Body of pancreas (tissue), 4 donors: ENCODE measurements at regions not wholly inside any gene's neighbourhood (a gene's known extent, or its start where the extent isn't known, plus 50 kb on each side); places are given as distances from the start of the nearest gene placed in this dataset.

ENCODE experiments used
- POLR2A ChIP-seq, 3 donors: fragments of 450-650 bp; IDR thresholded peaks; one replicate each; pipeline ENCODE4 v1.6.1; 2016; ENCODE audit warnings: antibody characterized with exemption in 3 of 3, mild to moderate bottlenecking in 2 of 3
- TF ChIP-seq, protein P1 (sequence below), 7 experiments: fragments of 450-650 bp in 4 of 7; fragments of 200-600 bp in 3 of 7; sonication (generic) in 3 of 7; IDR thresholded peaks; one replicate each; pipeline ENCODE4 v1.5.1; 2016 to 2019; ENCODE audit warnings: antibody characterized with exemption in 7 of 7

DNA sequence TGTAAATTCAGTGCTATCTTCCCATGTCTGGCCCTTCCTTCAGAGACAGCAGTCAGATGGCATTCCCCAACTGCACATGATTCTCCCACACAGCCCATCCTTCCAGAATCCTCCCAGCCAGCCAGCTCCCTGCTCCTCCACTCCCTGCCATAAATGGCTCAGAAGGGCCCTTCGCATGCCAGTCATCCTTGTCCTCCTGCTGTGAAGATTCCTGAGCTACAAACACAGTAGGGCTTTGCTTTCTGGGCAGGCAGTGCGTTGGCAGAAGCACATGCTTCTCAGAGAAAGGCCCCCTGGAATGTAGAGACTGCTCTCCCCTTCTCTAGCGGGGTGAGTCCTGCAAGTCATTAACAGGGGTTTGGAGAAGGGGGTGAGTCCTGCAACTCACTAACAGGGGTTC, 71.9 kb downstream of the TEX51 start:
- no peak for TF ChIP-seq POLR2A (IDR thresholded peaks at IDR 0.05)
- TF ChIP-seq, protein P1, sequence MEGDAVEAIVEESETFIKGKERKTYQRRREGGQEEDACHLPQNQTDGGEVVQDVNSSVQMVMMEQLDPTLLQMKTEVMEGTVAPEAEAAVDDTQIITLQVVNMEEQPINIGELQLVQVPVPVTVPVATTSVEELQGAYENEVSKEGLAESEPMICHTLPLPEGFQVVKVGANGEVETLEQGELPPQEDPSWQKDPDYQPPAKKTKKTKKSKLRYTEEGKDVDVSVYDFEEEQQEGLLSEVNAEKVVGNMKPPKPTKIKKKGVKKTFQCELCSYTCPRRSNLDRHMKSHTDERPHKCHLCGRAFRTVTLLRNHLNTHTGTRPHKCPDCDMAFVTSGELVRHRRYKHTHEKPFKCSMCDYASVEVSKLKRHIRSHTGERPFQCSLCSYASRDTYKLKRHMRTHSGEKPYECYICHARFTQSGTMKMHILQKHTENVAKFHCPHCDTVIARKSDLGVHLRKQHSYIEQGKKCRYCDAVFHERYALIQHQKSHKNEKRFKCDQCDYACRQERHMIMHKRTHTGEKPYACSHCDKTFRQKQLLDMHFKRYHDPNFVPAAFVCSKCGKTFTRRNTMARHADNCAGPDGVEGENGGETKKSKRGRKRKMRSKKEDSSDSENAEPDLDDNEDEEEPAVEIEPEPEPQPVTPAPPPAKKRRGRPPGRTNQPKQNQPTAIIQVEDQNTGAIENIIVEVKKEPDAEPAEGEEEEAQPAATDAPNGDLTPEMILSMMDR (IDR thresholded peaks at IDR 0.05): no peak
